ENCODE measurements at regions not wholly inside any gene's neighbourhood (a gene's known extent, or its start where the extent isn't known, plus 50 kb on each side); places are given as distances from the start of the nearest gene placed in this dataset.

DNA sequence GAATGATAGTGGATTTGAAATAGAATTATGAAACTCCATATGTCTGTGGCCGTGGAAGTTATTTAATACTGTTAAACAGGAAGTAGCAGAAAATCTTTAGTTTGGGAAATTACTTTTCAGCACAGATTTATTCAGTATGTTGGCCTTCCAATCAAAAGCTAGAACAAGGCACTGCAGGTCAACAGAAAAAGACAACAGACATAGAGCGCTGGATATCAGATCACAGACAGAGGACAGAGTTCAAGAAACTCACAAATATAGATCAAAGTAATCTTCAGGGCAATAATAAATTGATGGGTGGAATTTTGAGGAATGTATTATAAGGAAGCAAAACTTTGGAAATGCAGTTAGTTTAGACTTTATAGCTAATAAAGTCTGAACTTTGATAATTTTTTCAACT, 159.5 kb upstream of the TMCO5A start:
- TF ChIP-seq, protein P1, sequence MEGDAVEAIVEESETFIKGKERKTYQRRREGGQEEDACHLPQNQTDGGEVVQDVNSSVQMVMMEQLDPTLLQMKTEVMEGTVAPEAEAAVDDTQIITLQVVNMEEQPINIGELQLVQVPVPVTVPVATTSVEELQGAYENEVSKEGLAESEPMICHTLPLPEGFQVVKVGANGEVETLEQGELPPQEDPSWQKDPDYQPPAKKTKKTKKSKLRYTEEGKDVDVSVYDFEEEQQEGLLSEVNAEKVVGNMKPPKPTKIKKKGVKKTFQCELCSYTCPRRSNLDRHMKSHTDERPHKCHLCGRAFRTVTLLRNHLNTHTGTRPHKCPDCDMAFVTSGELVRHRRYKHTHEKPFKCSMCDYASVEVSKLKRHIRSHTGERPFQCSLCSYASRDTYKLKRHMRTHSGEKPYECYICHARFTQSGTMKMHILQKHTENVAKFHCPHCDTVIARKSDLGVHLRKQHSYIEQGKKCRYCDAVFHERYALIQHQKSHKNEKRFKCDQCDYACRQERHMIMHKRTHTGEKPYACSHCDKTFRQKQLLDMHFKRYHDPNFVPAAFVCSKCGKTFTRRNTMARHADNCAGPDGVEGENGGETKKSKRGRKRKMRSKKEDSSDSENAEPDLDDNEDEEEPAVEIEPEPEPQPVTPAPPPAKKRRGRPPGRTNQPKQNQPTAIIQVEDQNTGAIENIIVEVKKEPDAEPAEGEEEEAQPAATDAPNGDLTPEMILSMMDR (IDR thresholded peaks at IDR 0.05; ENCODE audit: borderline replicate concordance, extremely low read depth, low read length, poor library complexity, severe bottlenecking): no peak
- TF ChIP-seq EZH2 (IDR thresholded peaks at IDR 0.05; ENCODE audit: borderline replicate concordance, low read depth, low read length, severe bottlenecking): no peak

DNA sequence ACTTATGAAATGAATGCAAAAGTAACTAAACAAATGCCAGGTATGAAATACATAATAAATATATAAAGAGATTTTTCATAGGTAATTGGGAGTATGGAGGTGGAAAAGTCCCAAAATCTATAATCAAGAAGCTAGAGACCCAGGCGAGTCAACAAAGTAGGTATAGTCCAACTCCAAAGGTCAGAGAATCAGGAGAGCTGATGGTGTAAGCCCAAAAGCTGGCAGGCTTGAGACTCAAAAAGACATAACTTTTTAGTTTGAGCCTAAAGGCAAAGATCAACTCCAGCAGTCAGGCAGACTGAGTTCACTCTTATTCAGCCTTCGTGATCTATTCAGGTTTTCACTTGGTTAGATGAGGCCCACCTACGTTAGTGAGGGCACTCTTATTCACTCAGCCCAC, 157.4 kb upstream of the TMCO5A start:
- Histone ChIP-seq H3K9ac (ENCODE audit: low read depth, low read length) (no peak overlapping the region), H4K20me1 (ENCODE audit: insufficient read depth, low read length) (no peaks in the 10 kb centered on the region), H3K27me3 (ENCODE audit: insufficient read depth, low read length, poor library complexity) (no peaks in the 10 kb centered on the region), H3K9me3 (ENCODE audit: insufficient read depth, low read length, severe bottlenecking) (no peaks in the 10 kb centered on the region), H3K27ac (ENCODE audit: low read length) (no peak overlapping the region), H3K79me2 (ENCODE audit: insufficient read depth, low read length) (no peaks in the 10 kb centered on the region), H3K4me1 (ENCODE audit: insufficient read depth, low read length) (no peaks in the 10 kb centered on the region), H3K36me3 (ENCODE audit: insufficient read depth, low read length) (no peaks in the 10 kb centered on the region), H2AFZ (ENCODE audit: low read depth, low read length) (no peak overlapping the region), H3K4me2 (ENCODE audit: insufficient read depth, low read length) (no peak overlapping the region), H3K4me3 (ENCODE audit: low read depth in 1 of 2, low read length in 2 of 2) (no peak overlapping the region)
- no peak for ATAC-seq (ENCODE audit: insufficient read depth, low read depth)
- DNase-seq: no peak
- no peak for TF ChIP-seq EZH2 (IDR thresholded peaks at IDR 0.05; ENCODE audit: borderline replicate concordance, low read depth, low read length, severe bottlenecking)
- TF ChIP-seq, protein P1 (IDR thresholded peaks at IDR 0.05; ENCODE audit: borderline replicate concordance, extremely low read depth, low read length, poor library complexity, severe bottlenecking): no peak

More for the DNA sequence above, 159.5 kb upstream of the TMCO5A start:
- H3K27ac ChIP-seq (ENCODE audit: low read length): no peak overlapping the region
- no peak overlapping the region for H2AFZ ChIP-seq (ENCODE audit: low read depth, low read length)
- no peaks in the 10 kb centered on the region for H3K9me3 ChIP-seq (ENCODE audit: insufficient read depth, low read length, severe bottlenecking)
- no peak overlapping the region for H3K4me2 ChIP-seq (ENCODE audit: insufficient read depth, low read length)
- DNase-seq (no peak), ATAC-seq (ENCODE audit: insufficient read depth, low read depth) (no peak)
- no peaks in the 10 kb centered on the region for H4K20me1 ChIP-seq (ENCODE audit: insufficient read depth, low read length)
- H3K4me1 ChIP-seq (ENCODE audit: insufficient read depth, low read length): no peaks in the 10 kb centered on the region
- no peak overlapping the region for H3K9ac ChIP-seq (ENCODE audit: low read depth, low read length)
- no peaks in the 10 kb centered on the region for H3K79me2 ChIP-seq (ENCODE audit: insufficient read depth, low read length)
- no peaks in the 10 kb centered on the region for H3K36me3 ChIP-seq (ENCODE audit: insufficient read depth, low read length)
- no peaks in the 10 kb centered on the region for H3K27me3 ChIP-seq (ENCODE audit: insufficient read depth, low read length, poor library complexity)
- H3K4me3 ChIP-seq (ENCODE audit: low read depth in 1 of 2, low read length in 2 of 2): no peak overlapping the region

DNA sequence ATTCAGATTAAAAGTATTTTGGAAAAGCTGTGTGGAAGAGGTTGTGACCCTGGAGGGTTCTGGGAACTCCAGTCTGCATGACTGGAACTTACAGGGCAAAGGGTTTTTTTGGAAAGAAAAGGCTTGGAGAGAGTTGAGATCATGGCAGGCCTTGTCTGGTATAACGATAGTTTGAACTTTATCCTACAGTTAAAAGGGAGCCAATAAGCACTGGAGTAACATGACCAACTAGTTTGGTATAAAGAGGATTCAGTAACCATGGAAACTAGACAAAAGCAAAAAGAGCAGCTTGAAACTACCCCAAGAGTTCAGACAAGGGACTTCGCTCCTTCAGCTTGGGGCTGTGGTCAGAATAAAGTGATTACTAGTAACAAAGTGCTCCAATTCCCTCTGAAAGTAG, 151.2 kb upstream of the TMCO5A start:
- Histone ChIP-seq H3K27me3 (ENCODE audit: insufficient read depth, low read length, poor library complexity) (no peaks in the 10 kb centered on the region), H3K27ac (ENCODE audit: low read length) (no peak overlapping the region), H3K9me3 (ENCODE audit: insufficient read depth, low read length, severe bottlenecking) (no peaks in the 10 kb centered on the region), H3K79me2 (ENCODE audit: insufficient read depth, low read length) (no peaks in the 10 kb centered on the region), H2AFZ (ENCODE audit: low read depth, low read length) (no peak overlapping the region), H3K9ac (ENCODE audit: low read depth, low read length) (no peak overlapping the region), H4K20me1 (ENCODE audit: insufficient read depth, low read length) (no peaks in the 10 kb centered on the region), H3K4me1 (ENCODE audit: insufficient read depth, low read length) (no peaks in the 10 kb centered on the region), H3K4me2 (ENCODE audit: insufficient read depth, low read length) (no peak overlapping the region), H3K36me3 (ENCODE audit: insufficient read depth, low read length) (no peaks in the 10 kb centered on the region), H3K4me3 (ENCODE audit: low read depth in 1 of 2, low read length in 2 of 2) (no peak overlapping the region)
- DNase-seq (no peak), ATAC-seq (ENCODE audit: insufficient read depth, low read depth) (no peak)
- TF ChIP-seq EZH2 (IDR thresholded peaks at IDR 0.05; ENCODE audit: borderline replicate concordance, low read depth, low read length, severe bottlenecking): no peak
- TF ChIP-seq, protein P1 (IDR thresholded peaks at IDR 0.05; ENCODE audit: borderline replicate concordance, extremely low read depth, low read length, poor library complexity, severe bottlenecking): no peak

DNA sequence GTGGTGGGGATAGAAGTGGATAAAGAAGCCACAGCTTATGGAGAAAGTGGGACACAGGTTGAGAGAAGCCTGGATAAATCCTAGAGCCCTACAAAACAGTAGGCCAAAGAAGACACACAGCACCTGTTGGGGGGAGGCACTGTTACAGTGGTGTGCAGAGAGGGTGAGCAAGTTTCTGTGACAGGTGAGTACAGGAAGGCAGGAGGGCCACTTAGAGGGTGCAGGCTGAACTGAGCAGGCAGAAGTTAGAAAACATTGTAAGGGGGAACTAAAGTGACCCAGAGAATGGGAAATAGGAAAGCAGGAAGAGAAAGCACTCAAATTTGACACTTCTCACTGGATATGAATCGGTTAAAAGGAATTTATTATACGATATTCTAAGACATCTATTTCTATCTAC, 146.1 kb upstream of the TMCO5A start:
- no peaks in the 10 kb centered on the region for H4K20me1 ChIP-seq (ENCODE audit: insufficient read depth, low read length)
- no peak overlapping the region for H3K27ac ChIP-seq (ENCODE audit: low read length)
- no peak overlapping the region for H3K4me2 ChIP-seq (ENCODE audit: insufficient read depth, low read length)
- no peak overlapping the region for H3K4me3 ChIP-seq (ENCODE audit: low read depth in 1 of 2, low read length in 2 of 2)
- H3K4me1 ChIP-seq (ENCODE audit: insufficient read depth, low read length): no peaks in the 10 kb centered on the region
- no peaks in the 10 kb centered on the region for H3K36me3 ChIP-seq (ENCODE audit: insufficient read depth, low read length)
- DNase-seq (no peak), ATAC-seq (ENCODE audit: insufficient read depth, low read depth) (no peak)
- no peak overlapping the region for H3K9ac ChIP-seq (ENCODE audit: low read depth, low read length)
- no peaks in the 10 kb centered on the region for H3K27me3 ChIP-seq (ENCODE audit: insufficient read depth, low read length, poor library complexity)
- no peaks in the 10 kb centered on the region for H3K79me2 ChIP-seq (ENCODE audit: insufficient read depth, low read length)
- TF ChIP-seq EZH2 (IDR thresholded peaks at IDR 0.05; ENCODE audit: borderline replicate concordance, low read depth, low read length, severe bottlenecking): no peak
- TF ChIP-seq, protein P1 (IDR thresholded peaks at IDR 0.05; ENCODE audit: borderline replicate concordance, extremely low read depth, low read length, poor library complexity, severe bottlenecking): no peak
- no peak overlapping the region for H2AFZ ChIP-seq (ENCODE audit: low read depth, low read length)
- no peaks in the 10 kb centered on the region for H3K9me3 ChIP-seq (ENCODE audit: insufficient read depth, low read length, severe bottlenecking)
